ENCODE measurements at regions not wholly inside any gene's neighbourhood (a gene's known extent, or its start where the extent isn't known, plus 50 kb on each side); places are given as distances from the start of the nearest gene placed in this dataset.

DNA sequence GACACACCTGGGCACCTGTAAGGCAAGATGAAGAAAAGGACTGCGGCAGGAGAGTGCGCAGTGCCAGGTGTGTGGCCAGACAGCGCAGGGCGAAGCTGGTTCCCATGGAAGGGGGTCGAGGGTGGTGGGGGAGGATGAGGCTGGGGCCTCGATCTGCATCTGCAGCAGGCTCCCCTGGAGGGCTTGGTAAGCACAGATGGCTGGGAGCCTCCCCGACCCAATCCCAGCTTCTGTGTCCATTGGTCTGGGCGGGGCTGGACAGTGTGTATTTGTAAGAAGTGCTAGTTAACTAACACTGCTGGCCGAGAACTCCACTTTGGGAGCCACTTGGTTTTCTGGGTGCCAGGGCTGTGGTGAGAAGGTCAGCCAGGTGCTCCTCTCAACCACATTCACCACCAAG, 385.1 kb upstream of the IRX1 start:
- ATAC-seq (no peak), DNase-seq (ENCODE audit: low read depth, low spot score) (no peak)
- intact Hi-C loops (cut with micrococcal nuclease; ENCODE audit: unreplicated experiment) (no loop called here), in situ Hi-C loops (cut with HindIII; ENCODE audit: low pct_unique_long_range_greater_than_20kb, low sequenced_read_pairs) (no loop called here)
- TF ChIP-seq, protein P1, sequence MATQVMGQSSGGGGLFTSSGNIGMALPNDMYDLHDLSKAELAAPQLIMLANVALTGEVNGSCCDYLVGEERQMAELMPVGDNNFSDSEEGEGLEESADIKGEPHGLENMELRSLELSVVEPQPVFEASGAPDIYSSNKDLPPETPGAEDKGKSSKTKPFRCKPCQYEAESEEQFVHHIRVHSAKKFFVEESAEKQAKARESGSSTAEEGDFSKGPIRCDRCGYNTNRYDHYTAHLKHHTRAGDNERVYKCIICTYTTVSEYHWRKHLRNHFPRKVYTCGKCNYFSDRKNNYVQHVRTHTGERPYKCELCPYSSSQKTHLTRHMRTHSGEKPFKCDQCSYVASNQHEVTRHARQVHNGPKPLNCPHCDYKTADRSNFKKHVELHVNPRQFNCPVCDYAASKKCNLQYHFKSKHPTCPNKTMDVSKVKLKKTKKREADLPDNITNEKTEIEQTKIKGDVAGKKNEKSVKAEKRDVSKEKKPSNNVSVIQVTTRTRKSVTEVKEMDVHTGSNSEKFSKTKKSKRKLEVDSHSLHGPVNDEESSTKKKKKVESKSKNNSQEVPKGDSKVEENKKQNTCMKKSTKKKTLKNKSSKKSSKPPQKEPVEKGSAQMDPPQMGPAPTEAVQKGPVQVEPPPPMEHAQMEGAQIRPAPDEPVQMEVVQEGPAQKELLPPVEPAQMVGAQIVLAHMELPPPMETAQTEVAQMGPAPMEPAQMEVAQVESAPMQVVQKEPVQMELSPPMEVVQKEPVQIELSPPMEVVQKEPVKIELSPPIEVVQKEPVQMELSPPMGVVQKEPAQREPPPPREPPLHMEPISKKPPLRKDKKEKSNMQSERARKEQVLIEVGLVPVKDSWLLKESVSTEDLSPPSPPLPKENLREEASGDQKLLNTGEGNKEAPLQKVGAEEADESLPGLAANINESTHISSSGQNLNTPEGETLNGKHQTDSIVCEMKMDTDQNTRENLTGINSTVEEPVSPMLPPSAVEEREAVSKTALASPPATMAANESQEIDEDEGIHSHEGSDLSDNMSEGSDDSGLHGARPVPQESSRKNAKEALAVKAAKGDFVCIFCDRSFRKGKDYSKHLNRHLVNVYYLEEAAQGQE (IDR thresholded peaks at IDR 0.05; ENCODE audit: insufficient read depth in 1 of 2, low read depth in 2 of 2, low read length in 1 of 2): no peak
- TF ChIP-seq POLR2AphosphoS5 (IDR thresholded peaks at IDR 0.05; ENCODE audit: low read depth, low read length) (no peak), TCF7L2 (IDR thresholded peaks at IDR 0.05; ENCODE audit: low read depth, low read length) (no peak), SIN3A (IDR thresholded peaks at IDR 0.05; ENCODE audit: borderline replicate concordance, insufficient read depth, low read depth, low read length) (no peak)
- TF ChIP-seq, protein P2, sequence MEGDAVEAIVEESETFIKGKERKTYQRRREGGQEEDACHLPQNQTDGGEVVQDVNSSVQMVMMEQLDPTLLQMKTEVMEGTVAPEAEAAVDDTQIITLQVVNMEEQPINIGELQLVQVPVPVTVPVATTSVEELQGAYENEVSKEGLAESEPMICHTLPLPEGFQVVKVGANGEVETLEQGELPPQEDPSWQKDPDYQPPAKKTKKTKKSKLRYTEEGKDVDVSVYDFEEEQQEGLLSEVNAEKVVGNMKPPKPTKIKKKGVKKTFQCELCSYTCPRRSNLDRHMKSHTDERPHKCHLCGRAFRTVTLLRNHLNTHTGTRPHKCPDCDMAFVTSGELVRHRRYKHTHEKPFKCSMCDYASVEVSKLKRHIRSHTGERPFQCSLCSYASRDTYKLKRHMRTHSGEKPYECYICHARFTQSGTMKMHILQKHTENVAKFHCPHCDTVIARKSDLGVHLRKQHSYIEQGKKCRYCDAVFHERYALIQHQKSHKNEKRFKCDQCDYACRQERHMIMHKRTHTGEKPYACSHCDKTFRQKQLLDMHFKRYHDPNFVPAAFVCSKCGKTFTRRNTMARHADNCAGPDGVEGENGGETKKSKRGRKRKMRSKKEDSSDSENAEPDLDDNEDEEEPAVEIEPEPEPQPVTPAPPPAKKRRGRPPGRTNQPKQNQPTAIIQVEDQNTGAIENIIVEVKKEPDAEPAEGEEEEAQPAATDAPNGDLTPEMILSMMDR (IDR thresholded peaks at IDR 0.05): no peak
- Histone ChIP-seq H3K27ac (ENCODE audit: low read length) (no peak overlapping the region), H3K9me3 (ENCODE audit: control insufficient read depth, insufficient read depth, low read depth, low read length) (no peaks in the 10 kb centered on the region), H3K4me3 (ENCODE audit: low read depth in 2 of 2, low read length in 2 of 2) (no peak overlapping the region), H3K36me3 (ENCODE audit: control insufficient read depth, insufficient read depth, low read length) (no peaks in the 10 kb centered on the region), H3K4me1 (ENCODE audit: control insufficient read depth, insufficient read depth, low read length) (no peaks in the 10 kb centered on the region), H3K27me3 (ENCODE audit: control insufficient read depth, insufficient read depth, low read length) (no peaks in the 10 kb centered on the region)
- POLR2A ChIA-PET: no interaction called here
- BruUV-seq (replicated peaks): no TSS peak
- CTCF ChIA-PET: no interaction called here

DNA sequence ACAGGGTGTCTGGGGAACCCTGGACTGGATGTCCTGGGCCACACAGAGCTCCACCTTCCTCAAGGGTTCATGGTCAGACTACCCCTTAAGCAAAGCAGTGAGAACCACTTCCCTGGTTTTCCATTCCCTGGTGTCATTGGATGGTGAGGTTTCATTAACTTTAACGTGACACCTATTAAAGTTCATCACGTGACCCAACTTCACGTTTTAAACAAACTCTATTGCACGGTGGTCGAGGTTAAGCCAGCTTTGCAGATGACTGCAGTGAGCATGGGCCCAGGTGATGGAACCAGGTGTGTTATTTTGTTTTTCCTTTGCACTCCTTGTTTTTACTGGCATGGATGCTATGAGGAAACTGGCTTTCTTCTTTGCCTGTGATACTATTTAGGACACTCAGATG, 385.7 kb upstream of the IRX1 start:
- BruUV-seq (replicated peaks): no TSS peak
- Histone ChIP-seq H3K36me3 (ENCODE audit: control insufficient read depth, insufficient read depth, low read length) (no peaks in the 10 kb centered on the region), H3K9me3 (ENCODE audit: control insufficient read depth, insufficient read depth, low read depth, low read length) (no peaks in the 10 kb centered on the region), H3K27ac (ENCODE audit: low read length) (no peak overlapping the region), H3K4me1 (ENCODE audit: control insufficient read depth, insufficient read depth, low read length) (no peaks in the 10 kb centered on the region), H3K27me3 (ENCODE audit: control insufficient read depth, insufficient read depth, low read length) (no peaks in the 10 kb centered on the region), H3K4me3 (ENCODE audit: low read depth in 2 of 2, low read length in 2 of 2) (no peak overlapping the region)
- POLR2A ChIA-PET: no interaction called here
- DNase-seq (ENCODE audit: low read depth, low spot score) (no peak), ATAC-seq (no peak)
- intact Hi-C loops (cut with micrococcal nuclease; ENCODE audit: unreplicated experiment) (no loop called here), in situ Hi-C loops (cut with HindIII; ENCODE audit: low pct_unique_long_range_greater_than_20kb, low sequenced_read_pairs) (no loop called here)
- CTCF ChIA-PET: no interaction called here
- TF ChIP-seq POLR2AphosphoS5 (IDR thresholded peaks at IDR 0.05; ENCODE audit: low read depth, low read length): no peak
- no peak for TF ChIP-seq SIN3A (IDR thresholded peaks at IDR 0.05; ENCODE audit: borderline replicate concordance, insufficient read depth, low read depth, low read length)
- no peak for TF ChIP-seq TCF7L2 (IDR thresholded peaks at IDR 0.05; ENCODE audit: low read depth, low read length)
- TF ChIP-seq, protein P1 (IDR thresholded peaks at IDR 0.05; ENCODE audit: insufficient read depth in 1 of 2, low read depth in 2 of 2, low read length in 1 of 2): no peak
- TF ChIP-seq, protein P2 (IDR thresholded peaks at IDR 0.05): no peak

Data from Panc1 (cell line).